H1 (cell line): ENCODE measurements at regions not wholly inside any gene's neighbourhood (a gene's known extent, or its start where the extent isn't known, plus 50 kb on each side); places are given as distances from the start of the nearest gene placed in this dataset.

Experiments used
- CTCF ChIA-PET: fragments of 300-600 bp; sonication (Branson Sonifier 250); formaldehyde crosslinking; loops from one replicate; lab custom pipeline; 2021; ENCODE audit not compliant: partially characterized antibody; lab: Charles Lee
- POLR2A ChIA-PET: fragments of 300-600 bp; sonication (Branson Sonifier 250); formaldehyde crosslinking; loops from one replicate; lab custom pipeline; 2021; ENCODE audit warnings: inconsistent platforms; ENCODE audit not compliant: partially characterized antibody; lab: Charles Lee
- DNase-seq, 2 experiments: peaks; one replicate each; pipeline versions ENCODE4 v3.0.0 to v3.0.0-alpha.2; 2010 to 2022; ENCODE audit warnings: low spot score in 2 of 2, low read depth in 1 of 2, mixed read lengths in 1 of 2
- FAIRE-seq: peaks from 2 replicates; lab custom pipeline; 2011; peaks lifted over from hg19 to GRCh38; lab: Jason Lieb, UNC
- H2AFZ ChIP-seq: 2 replicates; pipeline ENCODE4 v1.8.1; 2012; ENCODE audit warnings: low read length, inconsistent platforms
- H2AK5ac ChIP-seq: 2 replicates; pipeline ENCODE4 v1.6.1; 2013; ENCODE audit warnings: low read depth, low read length
- H2BK120ac ChIP-seq: replicated peaks from 2 replicates; pipeline ENCODE3; 2013; ENCODE audit warnings: low read depth, low read length, inconsistent platforms
- H2BK12ac ChIP-seq: 2 replicates; pipeline ENCODE4 v1.6.1; 2013; ENCODE audit warnings: low read depth, low read length
- H2BK15ac ChIP-seq: 2 replicates; pipeline ENCODE4 v1.6.1; 2013; ENCODE audit warnings: low read length
- H2BK20ac ChIP-seq: 2 replicates; pipeline ENCODE4 v1.6.1; 2013; ENCODE audit warnings: low read length
- H2BK5ac ChIP-seq: 2 replicates; pipeline ENCODE4 v1.6.1; 2013; ENCODE audit warnings: low read depth, low read length
- H3K14ac ChIP-seq: 2 replicates; pipeline ENCODE4 v1.6.1; 2013; ENCODE audit warnings: inconsistent platforms; ENCODE audit not compliant: insufficient read length
- H3K18ac ChIP-seq: 2 replicates; pipeline ENCODE4 v1.6.1; 2013; ENCODE audit warnings: low read length; ENCODE audit errors: extremely low read depth
- H3K23ac ChIP-seq: 2 replicates; pipeline ENCODE4 v1.6.1; 2013; ENCODE audit warnings: inconsistent platforms; ENCODE audit not compliant: insufficient read length
- H3K23me2 ChIP-seq: 2 replicates; pipeline ENCODE4 v1.6.1; 2013; ENCODE audit warnings: low read depth, low read length
- H3K27ac ChIP-seq: 2 replicates; pipeline ENCODE4 v1.6.1; 2011; ENCODE audit warnings: low read depth, low read length, inconsistent platforms
- H3K27me3 ChIP-seq, 4 experiments: replicated peaks in 1 of 4; 1 replicate in 1 of 4; 2 replicates in 3 of 4; pipeline versions ENCODE4 v1.6.1 to v1.8.1; 2011 to 2013; ENCODE audit warnings: low read length in 3 of 4, mild to moderate bottlenecking in 3 of 4, inconsistent platforms in 2 of 4, mixed read lengths in 2 of 4, moderate library complexity in 1 of 4; ENCODE audit not compliant: control insufficient read depth in 3 of 4, insufficient read depth in 3 of 4; ENCODE audit errors: extremely low read depth in 1 of 4
- H3K36me3 ChIP-seq, 4 experiments: 2 replicates each; pipeline versions ENCODE4 v1.6.1 to v1.8.1; 2011 to 2013; ENCODE audit warnings: mild to moderate bottlenecking in 4 of 4, low read length in 3 of 4, moderate library complexity in 2 of 4, control low read depth in 1 of 4, inconsistent platforms in 1 of 4; ENCODE audit not compliant: insufficient read depth in 4 of 4, control insufficient read depth in 2 of 4
- H3K4ac ChIP-seq: replicated peaks from 2 replicates; pipeline ENCODE3; 2013; ENCODE audit warnings: low read length, low read depth, mixed read lengths, inconsistent platforms; ENCODE audit not compliant: insufficient read length
- H3K4me1 ChIP-seq, 4 experiments: replicated peaks in 1 of 4; 1 replicate in 1 of 4; 2 replicates in 3 of 4; pipeline versions ENCODE4 v1.6.1 to v1.8.1; 2011 to 2013; ENCODE audit warnings: low read length in 3 of 4, inconsistent platforms in 2 of 4, mixed read lengths in 1 of 4; ENCODE audit not compliant: insufficient read depth in 4 of 4, control insufficient read depth in 3 of 4
- H3K4me2 ChIP-seq, 2 experiments: 2 replicates each; pipeline versions ENCODE4 v1.6.1 to v1.8.1; 2011 to 2013; ENCODE audit warnings: low read depth in 2 of 2, low read length in 2 of 2, control low read depth in 1 of 2, inconsistent platforms in 1 of 2, mild to moderate bottlenecking in 1 of 2; ENCODE audit not compliant: insufficient read depth in 1 of 2
- H3K4me3 ChIP-seq, 4 experiments: fragments of 200-600, 300-600 bp in 1 of 4; sonication (generic), shearing (Covaris generic), sonication (Bioruptor Twin) in 1 of 4; 2 replicates each; pipeline versions ENCODE4 v1.5.1 to v1.8.1; 2011 to 2016; ENCODE audit warnings: low read length in 4 of 4, low read depth in 3 of 4, control low read depth in 2 of 4, inconsistent platforms in 2 of 4, mild to moderate bottlenecking in 2 of 4, mixed read lengths in 1 of 4, moderate library complexity in 1 of 4; ENCODE audit not compliant: insufficient read depth in 2 of 4; ENCODE audit errors: extremely low read depth in 1 of 4
- H3K56ac ChIP-seq: replicated peaks from 2 replicates; pipeline ENCODE3; 2013; ENCODE audit warnings: low read depth, mild to moderate bottlenecking, mixed read lengths, low read length, inconsistent platforms; ENCODE audit not compliant: insufficient read length
- H3K79me1 ChIP-seq: 2 replicates; pipeline ENCODE4 v1.6.1; 2013; ENCODE audit warnings: low read depth, low read length, control low read depth
- H3K79me2 ChIP-seq, 2 experiments: 2 replicates each; pipeline versions ENCODE4 v1.6.1 to v1.8.1; 2012 to 2013; ENCODE audit warnings: low read length in 2 of 2, mild to moderate bottlenecking in 2 of 2, inconsistent platforms in 1 of 2; ENCODE audit not compliant: insufficient read depth in 2 of 2, control insufficient read depth in 1 of 2
- H3K9ac ChIP-seq, 4 experiments: replicated peaks in 1 of 4; 1 replicate in 1 of 4; 2 replicates in 3 of 4; pipeline versions ENCODE4 v1.6.1 to v1.8.1; 2011 to 2013; ENCODE audit warnings: low read depth in 3 of 4, low read length in 3 of 4, control low read depth in 2 of 4, mild to moderate bottlenecking in 2 of 4, moderate library complexity in 2 of 4, inconsistent platforms in 1 of 4; ENCODE audit errors: extremely low read depth in 1 of 4
- H3K9me3 ChIP-seq, 2 experiments: 2 replicates each; pipeline versions ENCODE4 v1.6.1 to v1.8.1; 2012 to 2013; ENCODE audit warnings: mild to moderate bottlenecking in 2 of 2, moderate library complexity in 2 of 2, control low read depth in 1 of 2, inconsistent platforms in 1 of 2, low read depth in 1 of 2, low read length in 1 of 2, mixed read lengths in 1 of 2; ENCODE audit not compliant: insufficient read depth in 2 of 2
- H4K20me1 ChIP-seq, 2 experiments: replicated peaks in 1 of 2; 2 replicates each; pipeline versions ENCODE3 to v1.8.1; 2011 to 2013; ENCODE audit warnings: inconsistent platforms in 2 of 2, low read length in 2 of 2, mild to moderate bottlenecking in 1 of 2; ENCODE audit not compliant: insufficient read depth in 2 of 2, control insufficient read depth in 1 of 2
- H4K5ac ChIP-seq: 2 replicates; pipeline ENCODE4 v1.6.1; 2013; ENCODE audit warnings: low read length, low read depth, mixed read lengths, inconsistent platforms; ENCODE audit not compliant: insufficient read length
- H4K8ac ChIP-seq: 2 replicates; pipeline ENCODE4 v1.8.0; 2013; ENCODE audit warnings: mild to moderate bottlenecking, moderate library complexity, low read length, inconsistent platforms; ENCODE audit not compliant: insufficient read depth; ENCODE audit errors: extremely low read depth
- H4K91ac ChIP-seq: replicated peaks from 2 replicates; pipeline ENCODE3; 2013; ENCODE audit warnings: low read length, mixed read lengths, inconsistent platforms; ENCODE audit not compliant: insufficient read length
- CHD1 ChIP-seq: IDR thresholded peaks from 2 replicates; pipeline ENCODE4 v1.6.1; 2012; ENCODE audit warnings: low read depth, low read length, improper control_type of control experiment
- CTCF ChIP-seq, 3 experiments: IDR thresholded peaks; 1 replicate in 2 of 3; 2 replicates in 1 of 3; pipeline versions ENCODE4 v1.5.1 to v1.6.1; 2011; ENCODE audit warnings: low read length in 3 of 3, mild to moderate bottlenecking in 3 of 3, inconsistent platforms in 2 of 3, low read depth in 1 of 3, moderate library complexity in 1 of 3; ENCODE audit not compliant: insufficient read depth in 1 of 3; ENCODE audit errors: control extremely low read depth in 1 of 3
- PHF8 ChIP-seq: fragments of 200-600 bp; sonication (generic); conservative IDR thresholded peaks from 2 replicates; pipeline ENCODE4 v1.7.1; 2012; ENCODE audit warnings: low read depth, mild to moderate bottlenecking, inconsistent platforms, low read length, moderate library complexity
- SIX5 ChIP-seq: IDR thresholded peaks from 2 replicates; pipeline ENCODE4 v1.6.1; 2011; ENCODE audit warnings: mild to moderate bottlenecking, low read depth, low read length
- WGBS, 2 experiments: shearing (Covaris generic) in 1 of 2; methylation state at CpG; one replicate each; pipeline versions ENCODE4 v1.1.6 to v1.1.7; 2013 to 2015; ENCODE audit warnings: low lambda C conversion rate in 2 of 2, mixed read lengths in 2 of 2, inconsistent platforms in 1 of 2, low coverage in 1 of 2, missing lambda C conversion rate in 1 of 2; ENCODE audit not compliant: insufficient replicate concordance in 2 of 2, insufficient coverage in 1 of 2, insufficient read length in 1 of 2; ENCODE audit errors: extremely low coverage in 1 of 2, missing lambda C conversion rate in 1 of 2; 5-methylcytosine and 5-hydroxymethylcytosine counted together

- no peak for DNase-seq
- ChIA-PET POLR2A (no interaction called here), CTCF (interaction anchor here (1.2 to 1.8 kb wide), 2 partner anchors 136 to 215 kb away, joined by 3 to 5 read pairs; no protein-coding TSS in a partner anchor)
- H3K4me1 ChIP-seq = peaks cover 2 to 12% (median 8%) of the 10 kb centered on the region in 4 experiments; a peak in 6 of 7 replicates
- no peak overlapping the region for H2AFZ ChIP-seq
- TF ChIP-seq PHF8 = no peak
- no peak for TF ChIP-seq SIX5
- no peak for TF ChIP-seq CHD1
- TF ChIP-seq CTCF (IDR thresholded peaks at IDR 0.05; ENCODE audit: control extremely low read depth in 1 of 3, insufficient read depth in 1 of 3, low read depth in 1 of 3, low read length in 3 of 3) = no peak
- H3K23ac ChIP-seq = no peak overlapping the region
- H3K9me3 ChIP-seq = no peaks in the 10 kb centered on the region
- no peak overlapping the region for H3K56ac ChIP-seq
- H3K9ac ChIP-seq = no peak overlapping the region
- no peak overlapping the region for H3K14ac ChIP-seq
- H3K4me3 ChIP-seq = no peak overlapping the region
- no peak overlapping the region for H2AK5ac ChIP-seq
- no peak overlapping the region for H2BK20ac ChIP-seq
- no peaks in the 10 kb centered on the region for H3K36me3 ChIP-seq
- H3K79me2 ChIP-seq = no peaks in the 10 kb centered on the region
- H3K79me1 ChIP-seq = no peaks in the 10 kb centered on the region
- no peak overlapping the region for H2BK15ac ChIP-seq
- H3K23me2 ChIP-seq = no peaks in the 10 kb centered on the region; the same call in 1 of the 2 replicates
- H3K27me3 ChIP-seq = no peaks in the 10 kb centered on the region
- FAIRE-seq = no peak
- 82% methylated on average over 5 of the region's 5 CpGs; no CpG with 5 or more reads in 1 of the 2 experiments for WGBS, 2 experiments
- no peak overlapping the region for H2BK120ac ChIP-seq
- H3K4me2 ChIP-seq = no peak overlapping the region
- H4K5ac ChIP-seq = no peak overlapping the region
- no peak overlapping the region for H3K27ac ChIP-seq
- H3K4ac ChIP-seq = no peak overlapping the region
- no peak overlapping the region for H4K8ac ChIP-seq
- no peak overlapping the region for H3K18ac ChIP-seq
- no peak overlapping the region for H2BK12ac ChIP-seq
- H2BK5ac ChIP-seq = no peak overlapping the region
- H4K20me1 ChIP-seq = no peaks in the 10 kb centered on the region
- no peak overlapping the region for H4K91ac ChIP-seq
Measured at GRCh38 chr19:28497137-28497536, 715.8 kb downstream of the UQCRFS1 start.
